RWPE2 (cell line): ENCODE measurements at regions not wholly inside any gene's neighbourhood (a gene's known extent, or its start where the extent isn't known, plus 50 kb on each side); places are given as distances from the start of the nearest gene placed in this dataset.
A peak's percentile ranks its signal among the peaks of the same experiment; 100 is the strongest.

Experiments used
- ATAC-seq: fragments of 200-7000 bp; cut with Tn5 transposase; 3 replicates; pipeline ENCODE4 v1.9.1; 2021; ENCODE audit warnings: low read depth
- DNase-seq: peaks from one replicate; pipeline ENCODE4 v3.0.0-alpha.2; 2020; ENCODE audit warnings: low spot score
- H3K27ac ChIP-seq: fragments of 450-650 bp; 2 replicates; pipeline ENCODE4 v1.5.1; 2017; ENCODE audit warnings: mild to moderate bottlenecking; ENCODE audit not compliant: poor library complexity, severe bottlenecking
- H3K27me3 ChIP-seq: fragments of 250-450 bp; sonication (Bioruptor Pico); 2 replicates; pipeline ENCODE4 v1.5.1; 2021; ENCODE audit warnings: mild to moderate bottlenecking, moderate library complexity; ENCODE audit not compliant: insufficient read depth, poor library complexity, severe bottlenecking
- H3K36me3 ChIP-seq: fragments of 250-450 bp; sonication (Bioruptor Pico); 2 replicates; pipeline ENCODE4 v1.5.1; 2020; ENCODE audit warnings: low read depth, mild to moderate bottlenecking, moderate library complexity
- H3K4me1 ChIP-seq: fragments of 250-450 bp; sonication (Bioruptor Pico); 2 replicates; pipeline ENCODE4 v1.5.1; 2021; ENCODE audit warnings: mild to moderate bottlenecking, moderate library complexity; ENCODE audit not compliant: insufficient read depth, poor library complexity, severe bottlenecking
- H3K4me3 ChIP-seq: fragments of 250-450 bp; sonication (Bioruptor Pico); 2 replicates; pipeline ENCODE4 v1.5.1; 2021; ENCODE audit warnings: mild to moderate bottlenecking, moderate library complexity; ENCODE audit not compliant: severe bottlenecking
- H3K9me3 ChIP-seq: fragments of 250-450 bp; sonication (Bioruptor Pico); 2 replicates; pipeline ENCODE4 v1.5.1; 2021; ENCODE audit warnings: mild to moderate bottlenecking, moderate library complexity; ENCODE audit not compliant: severe bottlenecking
- CTCF ChIP-seq: fragments of 450-650 bp; IDR thresholded peaks from one replicate; pipeline ENCODE4 v1.5.1; 2017; ENCODE audit warnings: mild to moderate bottlenecking, moderate library complexity; ENCODE audit not compliant: poor library complexity, severe bottlenecking

GRCh38 chr3:43214616-43215015, 71.7 kb upstream of the SNRK start:
- ATAC-seq = peak; percentile 82
- H3K27ac ChIP-seq = peak overlapping the region; percentile 30
- no peak for TF ChIP-seq CTCF

GRCh38 chr3:43213631-43214030, 72.7 kb upstream of the SNRK start:
- no peak for ATAC-seq
- no peaks in the 10 kb centered on the region for H3K36me3 ChIP-seq
- no peak overlapping the region for H3K27ac ChIP-seq
- H3K4me1 ChIP-seq = peaks cover 25% of the 10 kb centered on the region
- TF ChIP-seq CTCF = no peak
- H3K27me3 ChIP-seq = no peaks in the 10 kb centered on the region
- no peak overlapping the region for H3K4me3 ChIP-seq
- no peak for DNase-seq
- H3K9me3 ChIP-seq = no peaks in the 10 kb centered on the region

More at GRCh38 chr3:43214616-43215015, 71.7 kb upstream of the SNRK start:
- Histone ChIP-seq H3K36me3 (no peaks in the 10 kb centered on the region), H3K4me3 (no peak overlapping the region), H3K27me3 (no peaks in the 10 kb centered on the region), H3K9me3 (no peaks in the 10 kb centered on the region), H3K4me1 (peaks cover 25% of the 10 kb centered on the region)
- no peak for DNase-seq

- no peak for TF ChIP-seq CTCF
- no peak for DNase-seq
- H3K27ac ChIP-seq = no peak overlapping the region
- H3K27me3 ChIP-seq = no peaks in the 10 kb centered on the region
- ATAC-seq = no peak
- no peaks in the 10 kb centered on the region for H3K36me3 ChIP-seq
- H3K4me1 ChIP-seq = peaks cover 25% of the 10 kb centered on the region
- H3K9me3 ChIP-seq = no peaks in the 10 kb centered on the region
- H3K4me3 ChIP-seq = no peak overlapping the region
Observed at GRCh38 chr3:43212914-43213611, 73.3 kb upstream of the SNRK start.

- Histone ChIP-seq H3K27ac (no peak overlapping the region), H3K4me3 (no peak overlapping the region), H3K36me3 (no peaks in the 10 kb centered on the region), H3K9me3 (no peaks in the 10 kb centered on the region), H3K4me1 (peaks cover 25% of the 10 kb centered on the region), H3K27me3 (no peaks in the 10 kb centered on the region)
- no peak for DNase-seq
- ATAC-seq = no peak
- no peak for TF ChIP-seq CTCF
Observed at GRCh38 chr3:43211681-43212080, 74.7 kb upstream of the SNRK start.
